ENCODE measurements at regions not wholly inside any gene's neighbourhood (a gene's known extent, or its start where the extent isn't known, plus 50 kb on each side); places are given as distances from the start of the nearest gene placed in this dataset.

DNA sequence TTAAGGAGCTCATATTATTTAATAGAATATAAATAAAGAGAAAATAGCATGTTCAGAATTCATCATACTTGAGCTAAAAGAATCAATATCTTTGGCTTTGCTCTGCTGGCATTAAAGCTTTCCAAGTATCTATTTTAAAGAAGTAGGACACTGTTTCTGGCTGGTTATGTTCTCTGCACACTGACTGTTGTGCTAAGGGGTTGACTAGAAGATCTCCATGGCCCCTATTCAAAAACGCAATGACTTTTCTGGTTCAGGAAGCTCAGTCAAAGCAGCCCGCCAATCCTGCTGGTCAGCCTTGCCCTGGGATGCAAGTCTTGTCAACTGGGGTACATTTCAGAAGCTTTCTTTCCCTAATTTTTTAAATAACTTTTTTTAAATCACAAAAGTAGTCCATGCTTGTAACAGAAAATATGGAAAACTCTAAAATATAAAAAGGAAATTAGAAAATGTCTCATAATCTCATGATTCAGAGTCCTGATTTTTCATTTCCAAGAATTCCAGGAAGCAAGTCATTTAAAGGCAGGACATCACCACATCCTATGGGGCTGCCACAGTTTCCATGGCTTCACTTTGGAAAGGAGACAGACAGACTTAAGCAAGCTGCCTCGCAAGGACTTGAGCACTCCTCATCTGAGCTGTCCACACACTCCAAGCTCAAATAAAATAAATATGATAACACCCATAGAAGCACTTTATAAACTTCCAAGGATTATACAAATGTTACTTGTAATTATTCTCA, 195.1 kb downstream of the TXNL1 start:
- TF ChIP-seq, protein P1, sequence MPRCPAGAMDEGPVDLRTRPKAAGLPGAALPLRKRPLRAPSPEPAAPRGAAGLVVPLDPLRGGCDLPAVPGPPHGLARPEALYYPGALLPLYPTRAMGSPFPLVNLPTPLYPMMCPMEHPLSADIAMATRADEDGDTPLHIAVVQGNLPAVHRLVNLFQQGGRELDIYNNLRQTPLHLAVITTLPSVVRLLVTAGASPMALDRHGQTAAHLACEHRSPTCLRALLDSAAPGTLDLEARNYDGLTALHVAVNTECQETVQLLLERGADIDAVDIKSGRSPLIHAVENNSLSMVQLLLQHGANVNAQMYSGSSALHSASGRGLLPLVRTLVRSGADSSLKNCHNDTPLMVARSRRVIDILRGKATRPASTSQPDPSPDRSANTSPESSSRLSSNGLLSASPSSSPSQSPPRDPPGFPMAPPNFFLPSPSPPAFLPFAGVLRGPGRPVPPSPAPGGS (IDR thresholded peaks at IDR 0.05; ENCODE audit: borderline replicate concordance, insufficient read depth, low read depth, low read length, poor library complexity, severe bottlenecking) = no peak
- TF ChIP-seq MTA3 (IDR thresholded peaks at IDR 0.05; ENCODE audit: borderline replicate concordance, low read length) (no peak), TARDBP (IDR thresholded peaks at IDR 0.05; ENCODE audit: borderline replicate concordance) (no peak), KDM1A (IDR thresholded peaks at IDR 0.05; ENCODE audit: borderline replicate concordance) (no peak), CREM (IDR thresholded peaks at IDR 0.05; ENCODE audit: low read depth) (no peak), EP300 (IDR thresholded peaks at IDR 0.05; ENCODE audit: borderline replicate concordance in 1 of 2, control insufficient read depth in 1 of 2, low read depth in 2 of 2, low read length in 2 of 2) (no peak), GABPA (IDR thresholded peaks at IDR 0.05; ENCODE audit: low read depth) (no peak), POLR2A (IDR thresholded peaks at IDR 0.05; ENCODE audit: low read depth, low read length) (no peak)
- TF ChIP-seq, protein P2, sequence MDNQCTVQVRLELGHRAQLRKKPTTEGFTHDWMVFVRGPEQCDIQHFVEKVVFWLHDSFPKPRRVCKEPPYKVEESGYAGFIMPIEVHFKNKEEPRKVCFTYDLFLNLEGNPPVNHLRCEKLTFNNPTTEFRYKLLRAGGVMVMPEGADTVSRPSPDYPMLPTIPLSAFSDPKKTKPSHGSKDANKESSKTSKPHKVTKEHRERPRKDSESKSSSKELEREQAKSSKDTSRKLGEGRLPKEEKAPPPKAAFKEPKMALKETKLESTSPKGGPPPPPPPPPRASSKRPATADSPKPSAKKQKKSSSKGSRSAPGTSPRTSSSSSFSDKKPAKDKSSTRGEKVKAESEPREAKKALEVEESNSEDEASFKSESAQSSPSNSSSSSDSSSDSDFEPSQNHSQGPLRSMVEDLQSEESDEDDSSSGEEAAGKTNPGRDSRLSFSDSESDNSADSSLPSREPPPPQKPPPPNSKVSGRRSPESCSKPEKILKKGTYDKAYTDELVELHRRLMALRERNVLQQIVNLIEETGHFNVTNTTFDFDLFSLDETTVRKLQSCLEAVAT (IDR thresholded peaks at IDR 0.05) = no peak
- TF ChIP-seq, protein P3, sequence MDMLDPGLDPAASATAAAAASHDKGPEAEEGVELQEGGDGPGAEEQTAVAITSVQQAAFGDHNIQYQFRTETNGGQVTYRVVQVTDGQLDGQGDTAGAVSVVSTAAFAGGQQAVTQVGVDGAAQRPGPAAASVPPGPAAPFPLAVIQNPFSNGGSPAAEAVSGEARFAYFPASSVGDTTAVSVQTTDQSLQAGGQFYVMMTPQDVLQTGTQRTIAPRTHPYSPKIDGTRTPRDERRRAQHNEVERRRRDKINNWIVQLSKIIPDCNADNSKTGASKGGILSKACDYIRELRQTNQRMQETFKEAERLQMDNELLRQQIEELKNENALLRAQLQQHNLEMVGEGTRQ (IDR thresholded peaks at IDR 0.05; ENCODE audit: borderline replicate concordance, low read depth, low read length) = no peak
- TF ChIP-seq, protein P4, sequence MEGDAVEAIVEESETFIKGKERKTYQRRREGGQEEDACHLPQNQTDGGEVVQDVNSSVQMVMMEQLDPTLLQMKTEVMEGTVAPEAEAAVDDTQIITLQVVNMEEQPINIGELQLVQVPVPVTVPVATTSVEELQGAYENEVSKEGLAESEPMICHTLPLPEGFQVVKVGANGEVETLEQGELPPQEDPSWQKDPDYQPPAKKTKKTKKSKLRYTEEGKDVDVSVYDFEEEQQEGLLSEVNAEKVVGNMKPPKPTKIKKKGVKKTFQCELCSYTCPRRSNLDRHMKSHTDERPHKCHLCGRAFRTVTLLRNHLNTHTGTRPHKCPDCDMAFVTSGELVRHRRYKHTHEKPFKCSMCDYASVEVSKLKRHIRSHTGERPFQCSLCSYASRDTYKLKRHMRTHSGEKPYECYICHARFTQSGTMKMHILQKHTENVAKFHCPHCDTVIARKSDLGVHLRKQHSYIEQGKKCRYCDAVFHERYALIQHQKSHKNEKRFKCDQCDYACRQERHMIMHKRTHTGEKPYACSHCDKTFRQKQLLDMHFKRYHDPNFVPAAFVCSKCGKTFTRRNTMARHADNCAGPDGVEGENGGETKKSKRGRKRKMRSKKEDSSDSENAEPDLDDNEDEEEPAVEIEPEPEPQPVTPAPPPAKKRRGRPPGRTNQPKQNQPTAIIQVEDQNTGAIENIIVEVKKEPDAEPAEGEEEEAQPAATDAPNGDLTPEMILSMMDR (IDR thresholded peaks at IDR 0.05 in 2 of 3, conservative IDR thresholded peaks at IDR 0.05 in 1 of 3; ENCODE audit: control insufficient read depth in 2 of 3, extremely low read depth in 1 of 3, insufficient read depth in 1 of 3, low read depth in 3 of 3, low read length in 3 of 3) = no peak
